Mesendoderm (in vitro differentiated cells): ENCODE measurements at regions not wholly inside any gene's neighbourhood (a gene's known extent, or its start where the extent isn't known, plus 50 kb on each side); places are given as distances from the start of the nearest gene placed in this dataset.
"Not testable (repeated sequence)": the region's sequence is repeated elsewhere in the genome, so short reads cannot be mapped to it uniquely, and the experiment has no call there.

ENCODE experiments used
- DNase-seq: peaks from one replicate; pipeline ENCODE4 v3.0.0; 2013
- H2AK5ac ChIP-seq: 2 replicates; pipeline ENCODE4 v1.6.1; 2013; ENCODE audit warnings: low read length, inconsistent platforms
- H2BK120ac ChIP-seq: 2 replicates; pipeline ENCODE4 v1.6.1; 2013; ENCODE audit warnings: low read depth, mild to moderate bottlenecking, low read length, moderate library complexity, mixed read lengths
- H2BK15ac ChIP-seq: replicated peaks from 2 replicates; pipeline ENCODE4 v1.6.1; 2013; ENCODE audit warnings: low read depth, mild to moderate bottlenecking, moderate library complexity
- H2BK5ac ChIP-seq: 2 replicates; pipeline ENCODE4 v1.6.1; 2013; ENCODE audit warnings: low read length, inconsistent platforms
- H3K18ac ChIP-seq: 2 replicates; pipeline ENCODE4 v1.6.1; 2013; ENCODE audit warnings: mild to moderate bottlenecking, low read length, mixed read lengths
- H3K23ac ChIP-seq: one replicate; pipeline ENCODE4 v1.6.1; 2013; ENCODE audit warnings: low read length
- H3K27ac ChIP-seq: 2 replicates; pipeline ENCODE4 v1.5.1; 2013; ENCODE audit warnings: low read depth, mild to moderate bottlenecking, inconsistent platforms, low read length, moderate library complexity
- H3K27me3 ChIP-seq: 2 replicates; pipeline ENCODE4 v1.6.1; 2013; ENCODE audit warnings: low read length, control low read depth, mild to moderate bottlenecking, inconsistent platforms; ENCODE audit not compliant: insufficient read depth, poor library complexity
- H3K36me3 ChIP-seq: 2 replicates; pipeline ENCODE4 v1.6.1; 2013; ENCODE audit warnings: low read length, inconsistent platforms; ENCODE audit not compliant: control insufficient read depth, insufficient read depth
- H3K4ac ChIP-seq: one replicate; pipeline ENCODE4 v1.6.1; 2013; ENCODE audit warnings: low read depth, mild to moderate bottlenecking, low read length, moderate library complexity
- H3K4me1 ChIP-seq: 2 replicates; pipeline ENCODE4 v1.6.1; 2013; ENCODE audit warnings: low read depth, low read length, inconsistent platforms; ENCODE audit not compliant: control insufficient read depth
- H3K4me2 ChIP-seq: 2 replicates; pipeline ENCODE4 v1.6.1; 2013; ENCODE audit warnings: low read length
- H3K4me3 ChIP-seq: 2 replicates; pipeline ENCODE4 v1.5.1; 2013; ENCODE audit warnings: mild to moderate bottlenecking, low read length
- H3K56ac ChIP-seq: one replicate; pipeline ENCODE4 v1.6.1; 2013; ENCODE audit warnings: low read length
- H3K79me1 ChIP-seq: 2 replicates; pipeline ENCODE4 v1.6.1; 2013; ENCODE audit warnings: low read length, inconsistent platforms
- H3K79me2 ChIP-seq: 2 replicates; pipeline ENCODE4 v1.6.1; 2013; ENCODE audit warnings: mild to moderate bottlenecking, low read length; ENCODE audit not compliant: control insufficient read depth, insufficient read depth
- H3K9ac ChIP-seq: 2 replicates; pipeline ENCODE4 v1.6.1; 2013; ENCODE audit warnings: low read length, inconsistent platforms
- H4K5ac ChIP-seq: one replicate; pipeline ENCODE4 v1.6.1; 2013; ENCODE audit warnings: low read length
- H4K8ac ChIP-seq: one replicate; pipeline ENCODE4 v1.6.1; 2013; ENCODE audit warnings: low read depth, mild to moderate bottlenecking, control low read depth, low read length, moderate library complexity
- WGBS: extraction: QIAGEN DNeasy Blood & Tissue Kit; methylation state at CpG from one replicate; pipeline ENCODE4 v1.1.7; 2013; ENCODE audit warnings: low lambda C conversion rate, missing lambda C conversion rate; ENCODE audit not compliant: insufficient coverage; ENCODE audit errors: extremely low coverage; 5-methylcytosine and 5-hydroxymethylcytosine counted together

- WGBS, result no CpG with 5 or more reads among the region's 30 CpGs
- not testable (repeated sequence) for H3K23ac ChIP-seq, H3K18ac ChIP-seq, H3K36me3 ChIP-seq, H3K27me3 ChIP-seq, H3K4me1 ChIP-seq, H3K79me2 ChIP-seq, H3K9ac ChIP-seq, H3K27ac ChIP-seq, H2AK5ac ChIP-seq, H3K79me1 ChIP-seq, H3K4ac ChIP-seq, H4K5ac ChIP-seq, H4K8ac ChIP-seq, H3K56ac ChIP-seq, H2BK5ac ChIP-seq, H3K4me3 ChIP-seq, DNase-seq, H2BK15ac ChIP-seq, H3K4me2 ChIP-seq, H2BK120ac ChIP-seq
Observed at GRCh38 chrX:90112365-90112764, 190.7 kb downstream of the TGIF2LX start.

- not testable (repeated sequence) for H2AK5ac ChIP-seq, H3K4me1 ChIP-seq, H2BK120ac ChIP-seq, H3K4ac ChIP-seq, H3K4me2 ChIP-seq, H3K27ac ChIP-seq, H3K79me1 ChIP-seq, H4K8ac ChIP-seq, H3K18ac ChIP-seq, H3K9ac ChIP-seq, H3K56ac ChIP-seq, H2BK15ac ChIP-seq, H3K36me3 ChIP-seq, H3K4me3 ChIP-seq, H2BK5ac ChIP-seq, H3K27me3 ChIP-seq, H3K79me2 ChIP-seq, H3K23ac ChIP-seq, H4K5ac ChIP-seq
- DNase-seq, result peak; percentile 62
- no CpG with 5 or more reads among the region's 2 CpGs for WGBS
Observed at GRCh38 chrX:90134947-90135346, 213.2 kb downstream of the TGIF2LX start.

- H3K56ac ChIP-seq, result not testable (repeated sequence)
Observed at GRCh38 chrX:90178976-90179375, 257.3 kb downstream of the TGIF2LX start.

DNA sequence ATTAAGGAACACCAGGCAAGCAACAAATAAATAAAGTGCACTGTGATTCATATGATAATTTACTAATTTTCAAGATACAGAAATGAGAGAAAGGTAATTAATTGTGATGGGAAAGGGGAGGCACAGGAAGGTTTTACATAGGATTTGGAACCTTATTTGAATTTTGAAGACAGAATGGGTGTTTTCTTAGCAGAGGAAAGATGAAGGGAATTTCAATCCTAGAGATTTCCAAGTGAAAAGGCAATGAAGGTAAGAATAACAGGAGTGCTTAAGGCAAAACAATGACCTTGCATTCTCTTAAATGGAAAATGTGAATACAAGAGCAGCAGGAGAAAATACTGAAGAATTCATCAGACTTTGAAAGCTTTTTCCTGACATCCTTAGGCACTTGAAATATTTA lies 267.3 kb downstream of the TGIF2LX start:
- not testable (repeated sequence) for H3K23ac ChIP-seq, H3K4me2 ChIP-seq, H4K5ac ChIP-seq, DNase-seq, H4K8ac ChIP-seq, H3K79me2 ChIP-seq, H3K27ac ChIP-seq, H3K4me1 ChIP-seq, H3K4ac ChIP-seq, H3K79me1 ChIP-seq, H3K27me3 ChIP-seq, H2BK5ac ChIP-seq, H2BK15ac ChIP-seq, H2BK120ac ChIP-seq, H3K36me3 ChIP-seq, H2AK5ac ChIP-seq, H3K9ac ChIP-seq, H3K56ac ChIP-seq, H3K4me3 ChIP-seq, H3K18ac ChIP-seq

More at GRCh38 chrX:90178976-90179375, 257.3 kb downstream of the TGIF2LX start:
- not testable (repeated sequence) for H3K9ac ChIP-seq, H3K23ac ChIP-seq, H3K27ac ChIP-seq, H3K4me1 ChIP-seq, H3K27me3 ChIP-seq, H2BK15ac ChIP-seq, DNase-seq, H3K4me2 ChIP-seq, H3K4ac ChIP-seq, H3K4me3 ChIP-seq, H3K18ac ChIP-seq, H2AK5ac ChIP-seq, H2BK120ac ChIP-seq, H4K8ac ChIP-seq, H2BK5ac ChIP-seq, H3K36me3 ChIP-seq, H3K79me1 ChIP-seq, H4K5ac ChIP-seq, H3K79me2 ChIP-seq
- WGBS, result no CpG with 5 or more reads among the region's 8 CpGs

DNA sequence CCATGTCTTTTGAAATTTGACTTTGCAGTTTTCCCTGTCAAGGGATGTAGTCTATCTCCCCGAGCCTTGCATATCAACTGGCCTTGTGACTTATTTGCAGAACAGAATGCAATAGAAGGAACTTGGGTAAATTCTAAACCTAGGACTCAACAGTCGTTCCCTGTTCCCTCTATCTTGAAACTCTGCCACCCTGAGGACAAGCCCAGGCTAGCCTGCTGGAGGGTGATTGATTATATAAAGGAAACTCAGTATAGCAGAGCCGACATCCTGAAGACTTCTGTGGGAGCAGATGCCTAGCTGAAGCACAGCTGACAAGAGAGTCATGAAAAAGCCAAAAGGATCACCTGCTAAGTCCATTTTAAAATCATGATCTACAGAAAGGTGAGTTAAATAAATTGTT lies 285.1 kb downstream of the TGIF2LX start:
- not testable (repeated sequence) for H2AK5ac ChIP-seq

GRCh38 chrX:90222620-90223019 lies 300.9 kb downstream of the TGIF2LX start:
- not testable (repeated sequence) for H4K5ac ChIP-seq, H3K18ac ChIP-seq, H4K8ac ChIP-seq, H2BK15ac ChIP-seq, H3K4ac ChIP-seq, H3K56ac ChIP-seq, H3K9ac ChIP-seq, H3K23ac ChIP-seq, H3K4me2 ChIP-seq, H3K4me1 ChIP-seq, H3K27ac ChIP-seq, H3K36me3 ChIP-seq, H3K79me1 ChIP-seq, H2AK5ac ChIP-seq, H2BK5ac ChIP-seq, H3K27me3 ChIP-seq, H3K79me2 ChIP-seq, H2BK120ac ChIP-seq, H3K4me3 ChIP-seq
- WGBS, result no CpG with 5 or more reads among the region's 4 CpGs
- DNase-seq, result peak; percentile 2

More for the DNA sequence above, 285.1 kb downstream of the TGIF2LX start:
- H3K4ac ChIP-seq, H3K9ac ChIP-seq, H3K79me1 ChIP-seq, H3K36me3 ChIP-seq, H3K4me3 ChIP-seq, H3K27me3 ChIP-seq, H3K23ac ChIP-seq, H3K27ac ChIP-seq, H3K4me1 ChIP-seq, H3K56ac ChIP-seq, H2BK120ac ChIP-seq, H4K8ac ChIP-seq, H4K5ac ChIP-seq, H2BK5ac ChIP-seq, H2BK15ac ChIP-seq, H3K79me2 ChIP-seq, H3K4me2 ChIP-seq, H3K18ac ChIP-seq: not testable (repeated sequence)
- DNase-seq, result peak; percentile 0
- WGBS, result no CpG with 5 or more reads among the region's 3 CpGs
